IMR-90 (cell line): ENCODE measurements at regions not wholly inside any gene's neighbourhood (a gene's known extent, or its start where the extent isn't known, plus 50 kb on each side); places are given as distances from the start of the nearest gene placed in this dataset.

Source experiments
- BHLHE40 ChIP-seq: fragments of 150-350 bp; IDR thresholded peaks from 2 replicates; pipeline ENCODE4 v1.6.1; 2016; ENCODE audit warnings: mild to moderate bottlenecking, low read depth, low read length
- CEBPB ChIP-seq: IDR thresholded peaks from 2 replicates; pipeline ENCODE4 v1.6.1; 2012; ENCODE audit warnings: low read depth, low read length, improper control_type of control experiment
- CTCF ChIP-seq: conservative IDR thresholded peaks from 2 replicates; pipeline ENCODE4 v1.5.1; 2012; ENCODE audit warnings: mild to moderate bottlenecking, low read depth, low read length, improper control_type of control experiment
- MXI1 ChIP-seq: IDR thresholded peaks from 2 replicates; pipeline ENCODE4 v1.6.1; 2012; ENCODE audit warnings: low read depth, mild to moderate bottlenecking, low read length, moderate library complexity, borderline replicate concordance
- POLR2A ChIP-seq: IDR thresholded peaks from 2 replicates; pipeline ENCODE4 v1.6.1; 2012; ENCODE audit warnings: mild to moderate bottlenecking, low read depth, low read length
- RCOR1 ChIP-seq: IDR thresholded peaks from 2 replicates; pipeline ENCODE4 v1.6.1; 2012; ENCODE audit warnings: mild to moderate bottlenecking, low read length, improper control_type of control experiment; ENCODE audit not compliant: insufficient replicate concordance
- RFX5 ChIP-seq: IDR thresholded peaks from 2 replicates; pipeline ENCODE4 v1.8.0; 2012; ENCODE audit warnings: low read depth, mild to moderate bottlenecking, low read length, moderate library complexity
- SMC3 ChIP-seq: fragments of 150-350 bp; IDR thresholded peaks from 2 replicates; pipeline ENCODE4 v1.6.1; 2016; ENCODE audit warnings: low read depth, mild to moderate bottlenecking, antibody characterized with exemption, low read length, moderate library complexity
- USF2 ChIP-seq: fragments of 150-350 bp; IDR thresholded peaks from 2 replicates; pipeline ENCODE4 v1.6.1; 2017; ENCODE audit warnings: mild to moderate bottlenecking, antibody characterized with exemption, low read length, low read depth

GRCh38 chr13:68185444-68186141, 955.5 kb upstream of the PCDH9 start:
- TF ChIP-seq CTCF, result no peak
- no peak for TF ChIP-seq CEBPB
- TF ChIP-seq POLR2A, result no peak
- no peak for TF ChIP-seq USF2
- no peak for TF ChIP-seq SMC3
- no peak for TF ChIP-seq MXI1
- no peak for TF ChIP-seq BHLHE40
- no peak for TF ChIP-seq RFX5
- TF ChIP-seq RCOR1, result no peak
